ENCODE measurements at regions not wholly inside any gene's neighbourhood (a gene's known extent, or its start where the extent isn't known, plus 50 kb on each side); places are given as distances from the start of the nearest gene placed in this dataset.

DNA sequence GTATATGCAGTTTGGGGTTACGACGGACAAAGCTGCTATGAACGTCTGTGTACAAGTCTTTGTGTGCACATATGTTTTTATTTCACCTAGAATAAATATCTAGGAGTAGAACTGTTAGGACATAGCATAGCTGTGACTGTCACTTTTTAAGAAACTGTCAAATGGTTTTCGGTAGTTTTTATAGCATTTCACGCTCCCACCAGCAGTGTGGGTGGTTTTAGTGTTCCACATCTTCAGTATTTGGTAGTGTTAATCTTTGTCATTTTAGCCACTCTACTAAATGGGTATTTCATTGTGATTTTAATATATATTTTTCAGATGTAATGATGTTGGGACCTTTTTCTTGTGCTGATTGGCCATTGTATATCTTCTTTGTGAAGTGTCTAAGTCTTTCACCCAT lies 109.1 kb upstream of the BCAT1 start:
- no peak for DNase-seq

DNA sequence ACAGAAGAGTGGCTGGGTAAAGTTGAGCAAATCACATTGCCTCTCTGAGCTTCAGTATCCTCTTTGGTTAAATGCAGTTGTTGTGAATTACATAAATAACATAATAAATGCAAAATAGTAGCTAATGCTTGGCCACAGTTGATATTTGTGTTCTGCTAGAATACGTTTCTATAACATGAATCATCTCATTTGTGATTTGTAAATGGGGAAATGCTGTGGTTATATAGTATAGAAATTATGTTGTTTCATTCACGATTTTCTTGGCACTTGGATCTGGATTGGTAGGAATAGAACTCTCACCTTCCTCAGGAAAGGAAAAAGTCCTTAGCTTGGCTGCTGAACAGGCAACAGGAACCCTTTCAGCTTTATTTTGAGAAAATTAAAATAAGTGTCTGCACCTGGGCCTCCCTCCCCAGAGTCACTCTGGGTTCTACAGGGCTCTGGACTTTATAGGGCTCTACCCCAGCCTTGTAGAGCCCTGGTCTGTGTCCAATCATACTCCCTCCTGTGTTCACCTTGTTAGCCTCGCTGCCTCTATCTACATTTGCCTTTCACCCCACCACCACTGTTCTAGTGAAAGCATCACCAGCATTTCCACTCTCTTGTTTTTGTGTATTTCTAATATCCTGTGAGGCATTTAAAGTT lies 107.7 kb upstream of the BCAT1 start:
- DNase-seq = no peak

DNA sequence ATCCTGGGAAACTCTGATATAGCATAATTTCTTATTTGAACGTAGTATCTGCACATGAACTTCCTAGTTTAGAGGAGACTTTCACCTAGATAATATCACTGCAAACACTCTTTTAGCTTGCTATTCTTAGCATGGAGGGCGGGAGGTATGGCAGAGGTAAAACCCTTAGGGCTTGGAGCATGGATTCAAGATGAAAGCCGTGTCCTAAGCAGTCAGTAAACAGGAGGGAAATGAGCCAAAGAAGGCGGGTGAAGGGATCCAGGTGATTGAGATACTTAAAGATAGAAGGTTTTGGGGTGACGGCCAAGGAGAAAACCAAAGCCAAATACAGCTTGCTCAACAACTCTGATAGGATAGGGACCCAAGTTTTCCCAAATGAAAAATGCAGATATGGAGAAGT lies 107.1 kb upstream of the BCAT1 start:
- no peak for DNase-seq

DNA sequence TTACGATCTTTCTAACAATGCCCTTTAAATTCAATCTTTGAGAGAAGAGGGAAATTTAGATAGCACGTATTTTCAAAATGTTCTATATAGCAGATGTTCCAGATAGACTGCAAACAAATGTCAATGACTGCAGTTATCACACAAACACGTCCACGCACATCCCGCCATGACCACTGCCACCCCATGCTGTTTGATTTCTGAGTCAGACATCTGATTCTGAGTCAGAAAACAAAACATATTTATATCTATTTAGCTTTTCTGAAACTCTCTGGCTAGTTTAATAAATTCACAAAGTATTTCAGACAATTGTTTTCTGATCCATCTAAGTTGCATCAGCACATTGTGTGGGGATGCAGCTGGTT lies 105.9 kb upstream of the BCAT1 start:
- DNase-seq = peak; percentile 27 to 46

DNA sequence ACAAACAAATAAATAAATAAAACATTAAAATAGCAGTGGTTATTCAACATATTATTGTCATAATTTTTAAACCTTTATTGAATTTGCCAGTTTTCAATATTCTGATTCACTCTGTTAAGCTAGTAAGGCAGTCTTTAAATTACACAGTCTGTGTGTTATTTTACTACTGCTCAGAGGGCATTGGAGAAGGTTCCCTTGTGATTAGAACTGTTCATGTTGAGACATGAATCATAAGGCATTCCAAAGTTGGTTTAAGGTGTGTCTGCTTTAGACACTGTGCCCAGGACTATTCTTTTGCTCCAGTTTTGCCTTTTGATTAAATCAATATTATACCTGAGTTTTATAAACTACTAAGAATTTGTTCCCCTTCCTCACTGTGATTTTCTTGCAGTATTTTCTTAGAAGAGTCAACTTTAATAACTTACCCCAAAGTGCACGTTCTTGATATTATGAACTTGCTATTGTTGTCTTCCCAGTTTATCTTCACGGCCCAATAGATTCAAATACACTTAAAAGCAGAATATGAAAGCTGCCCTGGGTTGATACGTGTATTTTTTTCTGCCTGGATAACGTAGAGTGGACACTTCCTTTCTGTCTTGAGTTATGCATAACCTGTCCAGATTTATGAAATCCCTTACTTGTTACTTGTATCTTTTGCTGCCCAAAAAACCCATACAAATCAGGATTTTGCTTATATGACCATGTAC lies 105.3 kb upstream of the BCAT1 start:
- DNase-seq = no peak

DNA sequence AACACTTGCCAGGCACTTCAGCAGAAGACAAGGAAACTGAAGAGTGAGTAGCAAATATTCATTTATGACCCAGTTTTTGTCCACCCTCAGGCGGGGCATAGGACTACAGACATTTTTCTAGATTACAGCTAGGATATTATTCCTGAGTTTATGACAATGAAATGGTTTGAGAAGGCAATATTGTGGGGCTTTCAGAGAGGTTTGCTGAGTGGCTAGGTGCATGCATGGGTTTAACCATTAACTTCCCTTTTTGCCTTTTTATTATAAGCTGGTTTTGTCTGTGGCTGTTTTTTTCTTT lies 104.0 kb upstream of the BCAT1 start:
- no peak for DNase-seq

DNA sequence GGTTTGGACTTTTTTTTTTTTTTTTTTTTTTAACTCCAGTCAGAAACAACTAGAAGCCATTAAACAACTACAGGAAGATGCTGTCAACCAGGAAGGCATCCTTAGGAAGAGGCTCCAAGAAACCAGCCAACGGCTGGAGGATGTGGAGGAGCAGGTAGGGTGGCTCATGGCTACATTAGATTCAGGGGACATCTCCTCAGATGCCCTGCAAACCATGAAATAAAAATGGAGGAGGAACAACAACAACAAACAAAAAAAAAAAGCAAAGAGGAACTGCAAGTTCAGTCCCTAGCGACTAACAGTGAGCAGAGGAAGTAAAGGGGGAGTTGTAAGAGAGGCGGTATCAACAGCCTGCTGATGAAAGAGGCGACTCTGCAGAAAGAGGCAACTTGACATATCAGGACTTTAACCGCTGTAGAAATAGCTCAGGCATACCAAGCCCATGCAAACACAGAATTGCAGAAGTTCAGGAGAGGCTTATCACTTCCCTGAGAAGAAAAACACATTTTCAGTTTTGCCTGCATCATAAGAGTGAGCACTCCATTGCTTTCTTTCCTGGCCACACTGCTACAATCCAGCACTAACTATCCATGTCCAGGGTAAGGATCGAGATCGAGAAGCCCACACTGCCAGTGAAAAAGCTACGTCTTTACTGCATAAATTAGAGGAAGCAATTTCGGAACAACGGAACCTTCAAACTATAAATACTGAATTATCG lies 103.5 kb upstream of the BCAT1 start:
- peak in 1 of 2 experiments; percentile 19 for DNase-seq

DNA sequence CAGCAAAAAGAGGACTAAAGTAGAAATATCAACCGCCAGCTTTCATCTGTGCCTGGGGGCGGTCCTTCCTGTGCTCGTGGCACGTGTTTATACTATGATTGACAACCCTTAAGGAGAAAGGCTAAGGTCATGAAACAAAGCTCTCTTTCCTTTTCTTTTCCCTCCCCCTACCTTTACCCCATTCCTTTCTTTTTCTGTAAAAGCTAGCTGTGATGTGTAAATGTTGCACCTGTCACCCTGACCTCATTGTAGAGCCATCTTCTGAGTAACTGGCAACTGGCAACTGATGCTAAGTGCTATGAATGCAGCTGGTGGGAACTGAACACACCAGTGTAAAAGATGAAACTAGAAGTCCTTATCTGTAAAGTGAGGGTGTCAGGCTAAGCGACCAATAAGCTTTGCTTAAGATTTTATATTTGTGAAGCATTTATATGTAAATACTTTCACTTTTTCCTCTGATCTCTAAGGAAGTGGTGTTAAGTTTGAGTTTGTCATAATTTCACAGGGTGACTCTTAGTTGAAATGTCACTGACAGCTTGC lies 102.8 kb upstream of the BCAT1 start:
- peak; percentile 31 to 46 for DNase-seq

DNA sequence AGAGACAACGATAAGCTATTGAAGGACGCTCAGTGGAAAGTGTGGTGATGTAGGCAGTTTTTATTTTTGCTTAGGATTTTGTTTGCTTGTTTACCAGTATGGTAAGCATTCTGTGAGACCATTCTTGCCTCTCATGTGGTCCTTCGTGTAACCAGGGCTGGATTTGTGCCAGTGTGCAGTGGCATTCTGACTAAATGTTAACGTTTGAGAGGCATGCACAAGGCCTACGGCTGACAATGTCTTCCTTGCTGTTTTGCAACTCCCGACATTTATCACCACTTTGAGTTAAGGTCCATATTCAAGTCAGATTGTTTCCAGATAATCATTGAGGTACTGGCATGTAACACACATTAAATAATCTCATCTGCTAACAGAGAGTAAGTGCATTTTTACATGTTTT lies 102.3 kb upstream of the BCAT1 start:
- no peak for DNase-seq

DNA sequence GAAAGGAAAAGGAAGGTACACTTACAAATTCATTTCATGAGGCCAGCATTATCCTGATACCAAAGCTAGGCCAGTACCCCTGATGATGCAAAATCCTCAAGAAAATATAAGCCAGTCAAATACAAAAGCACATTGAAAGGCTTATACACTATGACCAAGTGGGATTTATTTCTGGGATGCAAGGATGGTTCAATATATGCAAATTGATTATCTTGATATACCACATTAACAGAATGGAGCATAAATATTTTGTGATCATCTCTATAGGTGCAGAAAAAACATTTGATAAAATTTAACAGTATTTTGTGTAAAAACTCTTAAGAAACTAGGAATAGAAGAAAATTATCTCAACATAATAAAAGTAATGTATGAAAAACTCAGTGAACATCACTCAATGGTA lies 97.0 kb upstream of the BCAT1 start:
- DNase-seq = no peak

DNA sequence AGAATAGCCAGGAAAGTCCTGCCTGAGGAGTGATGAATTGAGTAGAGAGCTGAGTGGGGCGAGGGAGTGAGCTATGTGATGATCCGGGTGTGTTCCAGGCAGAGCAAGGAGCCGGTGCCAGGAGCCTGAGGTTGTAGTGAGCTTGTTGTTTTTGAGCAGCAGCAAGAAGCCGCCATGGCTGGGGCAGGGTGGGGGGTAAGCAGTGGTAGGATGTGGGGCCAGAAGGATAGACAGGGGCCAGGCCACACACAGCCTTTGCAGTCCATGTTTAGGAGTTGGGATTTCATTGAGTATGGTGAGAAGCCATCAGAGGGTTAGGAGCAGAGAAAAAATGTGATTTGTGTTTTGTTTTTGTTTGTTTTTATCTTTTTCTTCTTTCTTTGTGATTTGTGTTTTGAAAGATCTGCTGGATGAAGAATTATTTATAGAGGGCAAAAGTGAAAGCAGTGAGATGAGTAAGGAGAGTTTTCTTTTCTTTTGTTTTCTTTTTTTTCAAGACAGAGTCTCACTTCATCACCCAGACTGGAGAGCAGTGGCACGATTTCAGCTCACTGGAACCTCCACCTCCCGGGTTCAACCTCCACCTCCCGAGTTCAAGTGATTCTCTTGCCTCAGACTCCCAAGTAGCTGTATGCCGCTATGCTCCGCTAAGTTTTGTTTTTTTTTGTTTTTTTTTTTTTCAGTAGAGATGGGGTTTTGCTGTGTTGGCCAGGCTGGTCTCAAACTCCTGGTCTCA lies 92.3 kb upstream of the BCAT1 start:
- no peak for DNase-seq

DNA sequence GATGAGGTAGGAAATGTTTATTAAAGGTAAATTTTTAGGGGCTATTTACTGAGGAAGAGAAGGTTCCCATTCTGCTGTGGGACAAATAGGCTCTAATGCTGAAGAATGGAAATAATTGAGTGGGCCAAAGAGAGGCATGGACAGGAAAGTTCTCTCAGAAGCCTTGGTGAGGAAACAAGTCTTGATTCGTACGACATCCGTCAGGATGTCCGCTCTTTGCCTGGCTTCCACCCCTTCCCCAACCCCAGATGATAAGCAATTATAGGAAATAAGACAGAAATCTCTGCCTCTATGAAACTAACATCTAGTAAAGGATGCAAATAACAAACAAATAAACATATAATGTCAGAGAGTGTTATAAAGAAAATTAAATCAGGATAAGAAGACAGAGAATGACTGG lies 91.7 kb upstream of the BCAT1 start:
- DNase-seq = no peak

DNA sequence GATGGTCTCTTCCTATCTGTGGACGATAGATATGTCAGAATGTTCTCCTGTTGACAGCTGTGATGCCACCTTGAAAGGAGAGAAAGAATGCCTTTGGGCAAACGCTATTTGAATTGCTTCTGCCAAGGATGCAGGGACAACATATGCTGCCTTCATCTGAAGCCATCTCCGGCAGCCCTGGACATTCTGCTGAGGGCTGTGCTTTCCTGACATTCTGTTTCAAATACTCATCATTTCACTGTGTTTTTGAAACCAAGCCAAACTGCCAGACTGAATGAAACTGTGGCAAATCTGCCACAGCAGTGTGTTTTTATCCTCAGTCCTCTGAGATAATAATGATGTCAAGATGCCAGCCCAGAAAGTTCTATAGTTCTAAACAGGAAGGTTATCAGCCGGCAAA lies 85.8 kb upstream of the BCAT1 start:
- DNase-seq = no peak

DNA sequence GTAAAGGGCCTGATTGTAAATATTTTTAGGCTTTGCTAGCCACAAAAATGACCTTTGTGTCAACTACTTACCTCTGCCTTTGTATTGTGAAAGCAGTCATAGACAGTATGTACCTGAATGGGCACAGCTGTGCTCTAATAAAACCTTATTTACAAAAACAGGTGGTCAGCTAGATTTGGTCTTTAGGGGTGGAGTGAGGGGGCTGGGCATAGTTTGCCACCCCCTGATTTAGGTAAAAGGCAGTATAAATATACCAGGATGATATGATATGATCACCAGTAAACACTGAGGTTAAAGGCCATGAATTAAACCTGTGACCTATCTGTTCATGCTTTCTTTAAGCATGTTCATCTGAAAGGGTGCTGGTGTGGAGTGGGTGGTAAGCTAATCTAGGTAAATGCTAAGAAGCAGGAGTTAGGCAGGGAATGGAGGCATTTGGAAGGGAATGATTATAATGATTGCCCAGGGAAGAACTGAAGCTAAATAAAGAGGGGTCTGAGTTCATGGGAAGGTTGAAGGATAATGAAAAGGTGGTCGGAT lies 77.1 kb upstream of the BCAT1 start:
- no peak for DNase-seq

DNA sequence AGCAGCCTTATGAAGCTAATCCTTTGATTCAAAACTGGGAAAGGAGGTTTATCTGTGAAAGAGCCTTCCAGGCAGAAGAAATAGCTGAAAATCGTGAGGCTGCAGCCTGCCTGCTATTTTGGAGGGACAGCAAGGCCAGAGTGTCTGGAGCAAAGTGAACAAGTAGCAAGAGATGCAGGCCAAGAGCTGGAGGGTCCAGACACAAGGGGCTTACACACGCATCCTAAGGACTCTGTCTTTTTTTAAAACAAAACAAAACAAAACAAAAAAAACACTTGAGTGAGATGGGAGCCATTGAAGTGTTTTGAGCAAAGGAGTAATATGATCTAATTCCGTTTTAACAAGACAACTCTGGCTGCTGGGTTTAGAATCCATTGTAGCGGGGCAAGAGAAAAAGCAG lies 76.4 kb upstream of the BCAT1 start:
- DNase-seq = no peak

DNA sequence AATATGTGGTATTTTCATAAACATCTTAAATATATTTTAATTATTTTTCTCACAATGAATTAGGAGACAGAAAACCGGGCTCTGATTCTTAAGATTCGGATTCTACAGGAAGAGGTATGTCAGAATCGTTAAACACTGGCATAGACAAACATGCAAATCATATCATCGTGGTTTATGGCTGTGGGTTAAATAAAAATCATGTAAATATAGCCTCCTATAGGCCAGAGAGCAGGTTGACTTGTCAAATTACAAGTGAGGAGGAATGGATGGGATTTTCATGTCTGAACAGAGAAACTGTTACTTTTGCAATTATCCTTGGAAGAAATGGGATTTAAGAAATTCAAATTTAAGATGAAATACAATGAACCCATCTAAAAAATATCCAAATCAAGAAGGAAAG lies 74.9 kb upstream of the BCAT1 start:
- DNase-seq = no peak

DNA sequence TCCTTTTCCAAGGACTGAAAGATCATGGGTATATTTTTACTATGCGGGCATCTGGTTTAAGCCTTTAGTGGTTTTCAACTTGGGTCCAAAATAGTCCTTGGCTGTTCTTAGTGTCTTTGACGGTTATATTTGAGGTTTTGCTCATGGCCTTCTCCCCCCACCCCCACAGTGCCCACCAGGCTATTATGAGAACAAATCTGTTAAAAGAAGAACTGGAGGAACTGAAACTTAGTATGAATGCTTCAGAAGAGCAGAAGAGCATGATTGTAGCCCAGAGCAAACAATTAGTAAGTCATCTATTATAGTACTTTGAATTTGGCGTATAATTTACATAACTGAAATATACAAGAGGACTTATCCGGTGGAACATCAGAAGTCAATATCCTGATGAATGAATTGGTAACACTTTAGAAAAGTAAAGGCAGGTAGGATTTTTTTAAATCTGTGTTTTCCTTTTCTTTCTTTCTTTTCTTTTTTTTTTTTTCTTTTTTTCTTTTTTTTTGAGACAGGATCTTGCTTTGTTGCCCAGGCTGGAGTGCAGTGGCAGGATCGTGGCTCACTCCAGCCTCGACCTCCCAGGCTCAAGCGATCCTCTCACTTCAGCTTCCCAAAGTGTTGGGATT lies 71.8 kb upstream of the BCAT1 start:
- no peak for DNase-seq

DNA sequence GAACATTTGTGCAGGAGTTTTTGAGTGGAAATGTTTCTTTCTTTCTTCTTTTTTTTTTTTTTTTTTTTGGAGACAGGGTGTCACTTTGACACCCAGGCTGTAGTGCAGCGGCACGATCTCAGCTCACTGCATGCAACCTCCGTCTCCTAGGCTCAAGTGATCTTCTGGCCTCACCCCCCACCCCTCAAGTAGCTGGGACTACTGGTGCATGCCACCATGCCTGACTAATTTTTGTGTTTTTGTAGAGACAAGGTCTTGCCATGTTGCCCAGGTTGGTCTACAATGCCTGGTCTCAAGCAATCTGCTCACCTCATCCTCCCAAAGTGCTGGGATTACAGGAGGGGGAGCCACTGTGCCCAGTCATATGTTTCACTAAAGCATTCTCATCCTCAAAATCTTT lies 69.2 kb upstream of the BCAT1 start:
- DNase-seq = no peak

DNA sequence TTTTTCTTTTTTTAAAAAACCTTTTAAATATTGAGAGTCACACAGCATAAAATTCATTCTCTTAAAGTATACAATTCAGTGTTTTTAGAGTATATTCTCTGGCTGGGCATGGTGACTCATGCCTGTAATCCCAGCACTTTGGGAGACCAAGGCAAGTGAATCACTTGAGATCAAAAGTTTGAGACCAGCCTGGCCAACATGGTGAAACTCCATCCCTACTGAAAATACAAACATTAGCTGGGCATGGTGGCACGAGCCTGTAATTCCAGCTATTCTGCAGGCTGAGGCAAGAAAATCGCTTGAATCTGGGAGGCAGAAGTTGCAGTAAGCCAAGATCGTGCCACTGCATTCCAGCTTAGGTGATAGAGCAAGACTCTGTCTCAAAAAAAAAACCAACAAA lies 68.4 kb upstream of the BCAT1 start:
- DNase-seq = no peak

DNA sequence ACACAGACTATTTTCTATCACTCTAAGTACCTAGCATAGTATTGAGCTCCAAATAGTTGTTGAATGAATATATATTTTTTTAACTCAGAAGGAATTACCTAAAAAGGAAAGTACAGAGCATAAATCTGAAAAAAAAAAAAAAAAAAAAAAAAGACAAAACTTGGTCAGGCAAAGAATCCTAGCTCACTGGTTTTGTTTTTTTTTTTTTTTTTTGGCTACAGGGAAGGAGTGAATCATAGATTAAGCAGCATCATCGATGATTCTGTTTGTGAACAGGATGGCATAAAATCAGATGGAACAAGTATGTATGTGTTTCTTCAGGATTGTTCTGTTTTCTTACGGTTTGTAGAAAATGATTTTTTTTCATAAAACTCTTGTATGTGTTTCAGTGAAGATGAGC lies 66.1 kb upstream of the BCAT1 start:
- no peak for DNase-seq

DNA sequence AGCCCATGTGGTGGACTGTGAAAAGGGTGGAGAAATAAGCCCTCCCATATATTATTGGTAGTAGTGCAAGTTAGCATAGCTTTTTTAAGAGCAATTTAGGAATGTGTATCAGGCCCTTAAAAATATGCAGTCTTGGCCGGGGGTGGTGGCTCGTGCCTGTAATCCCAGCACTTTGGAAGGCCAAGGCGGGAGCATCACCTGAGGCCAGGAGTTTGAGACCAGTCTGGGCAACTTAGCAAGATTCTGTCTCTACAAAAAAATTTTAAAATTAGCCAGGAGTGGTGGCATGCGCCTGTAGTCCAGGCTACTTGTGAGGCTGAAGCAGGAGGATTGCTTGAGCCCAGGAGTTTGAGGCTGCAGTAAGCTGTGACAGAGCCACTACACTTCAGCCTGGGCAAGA lies 64.2 kb upstream of the BCAT1 start:
- no peak for DNase-seq

DNA sequence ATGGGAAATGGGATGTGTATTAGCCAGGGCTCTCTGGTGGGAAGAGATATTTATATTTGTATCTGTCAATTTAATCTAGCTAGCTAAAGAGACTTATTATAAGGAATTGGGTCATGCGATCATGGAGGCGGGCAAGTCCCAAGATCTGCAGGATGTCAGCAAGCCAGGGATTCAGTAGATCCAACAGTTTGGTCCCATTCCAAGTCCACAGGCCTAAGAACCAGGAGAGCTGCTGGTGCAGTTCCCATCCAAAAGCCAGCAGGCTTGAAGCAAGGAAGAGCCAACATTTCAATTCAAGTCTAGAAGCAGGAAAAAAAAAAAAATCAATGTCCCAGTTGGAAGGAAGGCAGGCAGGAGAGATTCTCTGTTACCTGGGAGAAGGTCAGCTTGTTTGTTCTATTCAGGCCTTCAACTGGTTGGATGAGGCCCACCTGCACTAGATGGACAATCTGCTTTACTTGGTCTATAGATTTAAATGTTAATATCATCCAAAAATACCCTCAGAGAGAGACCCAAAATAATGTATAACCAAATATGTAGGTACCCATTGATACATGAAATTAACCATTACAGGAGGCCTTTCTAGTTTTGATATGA lies 60.7 kb upstream of the BCAT1 start:
- no peak for DNase-seq

DNA sequence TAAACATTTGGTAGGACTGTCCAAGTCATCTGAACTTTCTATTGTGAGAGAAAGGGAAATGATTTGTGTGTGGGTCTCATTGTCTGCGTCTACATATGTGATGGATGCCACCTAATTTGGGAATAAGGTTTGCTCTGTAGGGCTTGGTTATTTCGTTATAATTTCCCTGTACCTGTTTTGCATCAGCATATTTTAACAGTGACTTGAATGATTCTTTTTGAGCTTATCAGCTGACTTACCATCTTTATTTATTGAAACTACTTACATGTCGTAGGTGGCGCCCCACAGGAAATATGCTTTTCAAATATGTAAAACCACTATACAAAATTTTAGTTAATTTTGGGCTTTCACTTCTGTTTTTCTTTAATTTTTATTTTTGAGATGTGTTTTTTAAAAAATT lies 56.5 kb upstream of the BCAT1 start:
- no peak for DNase-seq
